LHCN-M2 (cell line): ENCODE measurements at regions not wholly inside any gene's neighbourhood (a gene's known extent, or its start where the extent isn't known, plus 50 kb on each side); places are given as distances from the start of the nearest gene placed in this dataset.
"Not testable (repeated sequence)": the region's sequence is repeated elsewhere in the genome, so short reads cannot be mapped to it uniquely, and the experiment has no call there.

Experiments used
- DNase-seq: peaks from one replicate; pipeline ENCODE4 v3.0.0-alpha.2; 2012; ENCODE audit warnings: low read depth

DNA sequence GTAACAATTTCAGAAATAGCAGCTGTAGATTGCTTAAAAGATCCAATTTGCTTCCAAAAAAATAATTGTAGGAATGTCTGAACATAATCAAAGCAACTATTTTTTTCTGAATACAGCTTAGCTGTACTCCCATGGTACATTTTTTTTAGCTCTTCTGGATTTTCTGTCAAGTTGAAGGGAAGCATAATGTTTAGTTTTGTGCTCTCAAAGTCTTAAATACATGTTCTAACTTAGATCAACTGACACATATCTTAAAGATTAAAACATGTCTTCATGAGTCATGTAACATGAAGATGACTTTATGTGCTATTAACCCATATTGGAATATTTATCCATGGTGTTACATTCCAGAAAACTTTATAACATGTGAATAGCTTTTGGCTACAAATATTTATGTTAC is 255.7 kb downstream of the BTG1 start:
- no peak for DNase-seq

DNA sequence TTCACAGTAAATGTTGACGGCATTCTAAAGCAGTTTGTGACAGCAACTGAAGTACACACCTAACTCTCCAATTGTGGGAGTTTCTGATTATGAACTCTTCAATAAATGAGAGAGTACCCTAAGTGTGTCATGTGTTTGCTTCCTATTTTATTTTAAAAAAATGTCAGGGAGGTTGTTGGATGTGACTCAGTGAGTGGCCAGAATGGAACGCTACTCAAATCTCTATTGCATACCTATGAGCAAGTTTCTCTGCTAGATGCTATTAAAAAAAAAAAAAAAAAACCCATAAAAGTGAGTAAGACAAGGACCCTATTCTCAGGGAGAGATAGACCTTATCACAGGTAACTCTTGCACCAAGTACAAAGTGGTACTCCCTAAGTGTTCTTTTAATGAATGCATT is 256.6 kb downstream of the BTG1 start:
- no peak for DNase-seq

DNA sequence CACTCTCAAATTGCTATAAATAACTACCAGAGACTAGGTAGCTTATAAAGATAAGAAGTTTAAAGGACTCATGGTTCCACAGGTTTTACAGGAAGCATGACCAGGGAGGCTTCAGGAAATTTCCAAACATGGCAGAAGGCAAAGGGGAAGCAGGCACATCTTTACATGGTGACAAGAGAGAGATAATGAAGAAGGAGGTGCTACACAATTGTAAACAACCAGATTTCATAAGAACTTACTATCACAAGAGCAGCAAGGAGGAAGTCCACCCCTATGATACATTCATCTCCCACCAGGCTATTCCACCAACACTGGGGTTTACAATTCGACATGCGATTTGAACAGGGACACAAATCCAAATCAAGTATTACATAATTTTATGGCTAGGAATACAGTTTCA is 257.7 kb downstream of the BTG1 start:
- no peak for DNase-seq

DNA sequence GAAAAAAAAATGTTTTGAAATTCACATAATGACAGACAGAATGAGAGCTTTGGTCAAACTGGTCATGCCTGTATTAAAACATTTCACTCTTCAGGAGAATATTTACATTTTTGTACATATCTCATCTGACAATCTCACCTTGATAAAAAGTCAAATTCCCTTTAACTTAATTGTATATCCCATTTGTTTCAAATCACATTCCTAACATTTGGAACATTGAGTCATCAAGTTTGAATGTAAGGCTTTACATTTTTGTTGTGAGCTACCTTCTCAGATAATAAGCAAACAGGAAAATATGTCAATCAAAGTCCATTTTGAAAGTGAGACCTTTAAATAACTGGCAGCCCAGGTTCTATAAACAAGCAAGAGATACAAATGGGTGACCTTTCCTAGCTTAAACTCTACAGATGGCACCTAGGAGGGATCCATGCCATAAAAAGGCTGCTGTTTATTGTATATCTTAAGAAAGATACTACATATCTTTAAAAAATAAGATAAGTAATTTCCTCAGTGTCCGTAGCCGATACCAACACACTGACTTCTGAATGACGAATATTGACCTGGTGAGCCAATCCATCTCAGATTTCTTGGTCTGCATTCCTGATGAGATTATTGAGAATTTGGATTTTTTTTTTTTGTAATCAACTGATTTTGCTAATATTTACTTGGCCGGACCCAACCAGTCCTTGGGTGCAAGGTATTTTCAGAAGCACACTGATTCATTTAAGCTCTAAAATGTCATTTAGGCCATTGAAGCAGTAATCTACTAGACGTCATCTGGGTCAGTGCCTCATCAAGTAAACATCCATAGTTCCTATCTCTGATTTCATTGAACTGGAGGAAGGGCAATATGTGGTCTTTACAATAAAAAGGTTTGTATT is 259.6 kb downstream of the BTG1 start:
- DNase-seq = no peak

DNA sequence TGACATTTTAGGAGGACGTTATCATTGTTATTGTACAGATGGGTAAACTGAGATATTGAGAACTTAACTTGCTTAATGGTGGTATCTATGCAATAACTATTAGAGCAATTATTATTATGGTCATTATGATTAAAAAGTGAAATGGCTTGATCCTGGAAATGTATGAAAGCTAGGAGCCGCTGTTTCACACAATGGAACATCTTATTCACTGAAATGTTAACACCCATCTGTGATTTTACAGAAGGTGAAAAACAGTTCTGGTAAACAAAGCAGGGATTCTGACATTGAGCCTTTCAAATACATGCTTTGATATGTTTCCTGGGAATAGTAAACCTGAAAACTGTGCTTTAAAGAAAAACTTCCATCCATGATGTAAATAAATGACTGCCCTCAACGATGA is 261.4 kb downstream of the BTG1 start:
- DNase-seq = no peak

DNA sequence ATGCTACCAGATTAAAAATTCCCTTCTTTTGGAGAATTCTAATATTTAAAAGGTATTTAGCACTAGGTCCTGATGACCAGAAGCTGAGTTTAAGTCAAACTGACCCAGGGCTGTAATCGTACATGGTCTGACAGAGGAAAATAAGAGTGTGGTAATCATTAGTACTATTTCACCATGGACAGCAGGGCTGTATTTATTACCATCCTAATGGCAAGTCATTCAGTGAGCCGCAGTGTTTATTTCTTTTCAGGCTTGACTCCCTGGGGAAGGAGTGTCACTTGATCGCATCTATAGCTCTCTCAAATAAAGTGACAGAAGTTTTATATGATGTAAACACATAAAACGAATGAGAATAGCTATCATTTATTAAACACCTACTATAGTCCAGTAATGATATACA is 261.8 kb downstream of the BTG1 start:
- DNase-seq = no peak

DNA sequence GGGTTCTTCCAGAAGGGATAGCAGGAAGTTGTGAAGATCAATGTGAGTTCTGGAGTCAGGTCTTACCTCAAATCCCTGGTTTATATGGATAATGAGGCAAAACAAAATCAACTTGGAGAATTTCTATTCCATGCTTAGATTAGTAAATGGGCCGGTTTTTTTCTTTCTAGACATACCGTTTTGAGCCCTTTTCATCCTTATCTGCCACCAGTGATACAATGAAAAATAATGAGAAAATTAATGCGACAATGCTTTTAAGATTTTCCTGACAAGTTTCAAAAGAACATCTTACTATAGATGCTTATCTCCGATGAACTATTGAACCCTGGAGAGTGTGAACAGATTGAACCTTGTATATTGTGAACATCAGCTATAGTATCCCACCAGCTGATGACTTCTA is 262.7 kb downstream of the BTG1 start:
- no peak for DNase-seq

DNA sequence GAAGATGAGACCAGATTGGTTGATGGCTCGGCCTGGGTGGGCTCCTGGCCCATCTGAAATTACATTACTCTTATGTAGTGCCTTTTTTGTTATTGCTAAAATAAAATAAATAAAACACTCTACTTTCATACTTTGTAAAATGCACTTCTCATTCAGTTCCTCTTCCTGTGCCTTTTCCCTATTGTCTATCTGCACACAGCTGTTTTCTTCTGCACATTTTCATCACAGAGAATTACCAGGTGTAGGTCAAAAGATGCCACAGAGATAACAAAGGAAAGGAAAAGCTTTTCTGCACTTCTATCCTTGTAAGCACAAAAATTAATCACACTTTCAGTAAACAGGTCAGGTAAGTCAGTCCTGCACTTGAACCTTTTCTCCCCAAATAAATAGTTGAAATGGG is 265.1 kb downstream of the BTG1 start:
- no peak for DNase-seq

DNA sequence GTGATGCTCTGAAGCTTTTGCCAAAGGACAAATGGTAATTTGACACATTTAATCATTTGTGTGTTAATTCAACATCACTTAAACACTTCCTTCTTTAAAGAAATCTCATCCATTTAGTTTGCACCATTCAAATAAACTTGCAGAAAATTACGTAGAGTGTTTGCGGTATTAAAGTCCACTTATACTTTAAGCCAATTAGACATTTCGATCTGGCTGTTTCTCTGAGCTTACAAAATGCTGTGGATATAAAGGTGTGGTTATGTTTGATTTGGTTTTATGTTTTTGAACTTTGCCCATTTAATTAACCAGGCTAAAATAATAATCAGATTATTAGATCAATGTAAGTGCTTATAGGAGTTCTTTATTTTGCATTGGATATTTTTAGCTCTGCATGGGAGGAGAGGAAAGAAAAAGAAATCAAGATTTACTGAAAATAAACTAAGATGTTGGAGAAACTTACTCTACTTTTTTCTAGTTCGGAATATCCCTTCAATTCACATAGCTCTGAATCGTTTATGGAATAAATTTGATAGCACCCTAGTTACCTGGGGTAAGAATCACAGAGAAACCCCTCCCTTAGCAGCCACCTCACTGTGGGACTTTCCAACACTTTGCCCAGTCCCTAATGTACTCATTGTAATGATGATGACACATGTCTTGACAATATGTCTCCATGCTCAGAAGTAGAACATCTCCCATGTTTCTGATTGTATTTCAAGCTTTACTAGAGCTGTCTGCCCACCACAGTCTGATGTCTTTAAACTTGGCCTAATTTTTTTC is 268.0 kb downstream of the BTG1 start:
- DNase-seq = no peak

DNA sequence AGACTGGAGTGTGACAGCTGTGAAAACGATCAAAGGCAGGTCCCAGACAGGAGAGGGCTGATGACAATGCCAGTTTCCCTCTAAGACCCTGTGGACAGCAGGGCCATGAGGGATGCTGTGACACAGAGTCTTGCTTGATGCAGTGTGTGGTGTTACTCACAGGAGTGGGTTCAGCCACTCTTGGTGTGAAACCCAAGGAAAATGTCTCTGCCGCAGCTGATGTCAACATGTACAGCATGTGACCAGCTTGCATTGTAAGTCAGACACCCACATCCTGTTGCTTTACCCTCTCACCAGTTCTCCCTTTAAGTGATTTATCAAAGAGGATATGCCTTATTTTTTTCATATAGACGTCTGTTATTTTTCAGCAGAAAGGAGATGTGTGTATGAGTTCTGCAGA is 268.6 kb downstream of the BTG1 start:
- peak; percentile 82 for DNase-seq

DNA sequence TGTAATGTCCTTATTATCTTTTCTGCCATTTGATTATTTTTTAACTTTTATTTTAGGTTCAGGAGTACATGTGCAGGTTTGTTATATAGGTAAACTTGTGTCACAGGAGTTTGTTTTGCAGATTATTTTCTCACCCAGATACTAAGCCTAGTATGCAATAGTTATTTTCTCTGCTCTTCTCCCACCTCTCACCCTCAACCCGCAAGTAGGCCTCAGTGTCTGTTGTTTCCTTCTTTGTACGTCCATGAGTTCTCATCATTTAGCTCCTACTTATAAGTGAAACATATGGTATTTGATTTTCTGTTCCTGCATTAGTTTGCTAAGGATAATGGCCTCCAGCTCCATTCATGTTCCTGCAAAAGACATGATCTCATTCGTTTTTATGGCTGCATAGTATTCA is 270.0 kb downstream of the BTG1 start:
- DNase-seq = not testable (repeated sequence)

DNA sequence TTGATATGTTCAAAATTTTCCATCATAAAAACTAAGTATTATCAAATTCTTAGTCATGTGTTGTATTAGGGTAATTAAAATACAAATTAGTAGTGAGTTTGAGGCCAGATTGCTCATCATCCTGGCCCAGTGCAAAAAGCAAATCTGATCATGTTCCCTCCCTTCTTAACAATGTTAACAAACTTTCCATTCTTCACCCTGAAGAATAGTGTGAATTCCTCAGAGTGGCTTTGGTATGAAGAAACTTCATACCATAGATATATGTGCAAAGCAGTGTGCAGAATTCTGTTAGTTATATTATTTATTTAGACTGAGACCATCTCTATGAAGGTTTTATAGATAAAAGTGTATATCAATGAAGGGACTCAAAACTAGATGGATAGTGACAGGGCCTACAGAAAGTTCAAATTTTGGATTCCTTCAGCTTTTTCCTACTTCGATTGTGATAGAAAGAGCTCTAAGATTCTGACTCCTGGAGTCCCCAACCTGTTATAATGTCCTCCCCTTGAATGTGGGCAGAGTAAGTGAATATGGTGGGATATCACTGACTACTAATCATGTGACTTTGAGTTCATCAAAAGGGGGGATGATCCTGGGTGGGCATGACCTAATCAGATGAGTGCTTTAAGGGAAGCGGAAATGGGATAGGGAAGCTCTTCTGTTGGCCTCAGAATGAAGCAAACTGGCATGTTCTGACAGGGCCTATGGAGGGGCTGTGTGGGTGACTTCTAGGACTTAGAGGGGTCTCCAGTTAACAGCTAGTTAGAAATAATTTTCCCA is 271.4 kb downstream of the BTG1 start:
- DNase-seq = no peak

DNA sequence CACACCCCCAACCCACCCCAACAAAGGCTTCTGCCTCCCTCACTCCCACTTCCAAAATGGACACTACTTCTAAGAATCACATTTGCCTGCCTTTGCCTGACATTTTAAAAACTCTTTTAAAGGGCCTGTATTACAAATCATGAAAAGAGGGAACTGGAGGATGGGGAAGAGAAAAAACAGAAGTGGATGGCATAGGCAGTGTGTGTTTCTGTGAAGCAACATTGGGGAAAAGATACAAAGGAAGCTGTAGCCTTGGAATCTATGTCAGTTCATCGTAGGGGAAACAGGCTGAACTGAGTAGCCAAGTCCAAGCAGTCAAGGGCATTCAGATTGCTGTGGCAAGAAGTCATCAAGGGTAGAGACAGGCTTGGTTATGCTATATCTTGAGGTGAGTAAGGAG is 273.9 kb downstream of the BTG1 start:
- DNase-seq = no peak

DNA sequence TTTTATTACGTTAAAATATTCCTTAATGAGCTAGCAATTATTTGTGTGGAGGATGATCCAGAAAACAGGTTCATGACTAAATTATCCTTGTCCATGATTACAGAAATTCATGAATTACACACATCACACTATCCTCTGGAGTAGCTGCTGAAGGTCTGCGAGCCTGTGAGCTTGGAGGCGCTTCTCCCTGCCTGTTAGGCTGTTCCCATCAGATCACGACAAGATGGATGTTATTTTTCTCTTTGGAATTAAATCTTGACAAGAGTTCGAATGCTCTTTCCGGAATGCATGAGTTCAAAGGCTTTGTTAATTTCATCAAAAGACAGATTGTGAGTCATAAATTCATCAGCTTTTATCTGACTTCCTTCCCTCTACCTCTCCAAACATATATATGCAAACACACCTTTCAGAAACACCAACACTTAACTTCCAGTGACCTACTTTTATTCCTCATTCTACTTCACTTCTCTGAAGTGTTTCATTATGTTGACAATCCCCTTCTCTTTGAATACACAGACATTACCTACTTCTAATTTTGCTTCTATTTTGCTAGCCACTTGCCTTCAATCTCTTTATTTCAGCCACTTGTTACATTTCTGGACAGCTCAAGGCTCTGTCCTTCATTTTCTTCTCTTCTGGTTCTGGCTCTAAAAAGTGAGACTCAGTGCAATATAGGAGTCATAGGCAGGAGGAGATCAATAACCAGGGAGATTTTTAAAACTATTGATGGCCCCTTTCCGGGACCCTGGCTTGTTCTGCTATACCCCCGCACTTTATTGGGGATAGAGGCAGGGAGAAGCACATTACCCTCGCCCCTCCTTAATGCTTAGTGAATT is 274.6 kb downstream of the BTG1 start:
- DNase-seq = no peak

DNA sequence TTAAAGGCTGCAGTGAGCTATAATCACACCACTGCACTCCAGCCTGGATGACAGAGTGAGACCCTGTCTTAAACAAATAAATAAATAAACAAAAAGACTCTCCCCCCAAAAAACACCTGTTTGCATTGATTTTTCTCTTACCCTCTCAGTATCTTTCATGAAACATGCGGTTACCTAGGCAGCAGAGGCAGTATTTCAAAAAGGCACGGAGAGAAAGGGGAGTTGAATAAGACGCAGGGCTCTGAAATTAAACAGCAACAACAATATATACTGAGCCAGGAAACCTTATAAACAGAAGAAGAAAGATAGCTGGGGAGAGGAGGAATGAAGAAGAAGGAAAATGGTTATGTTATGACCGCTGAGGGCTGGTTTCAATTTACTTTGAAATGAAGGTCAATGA is 277.6 kb downstream of the BTG1 start:
- no peak for DNase-seq

DNA sequence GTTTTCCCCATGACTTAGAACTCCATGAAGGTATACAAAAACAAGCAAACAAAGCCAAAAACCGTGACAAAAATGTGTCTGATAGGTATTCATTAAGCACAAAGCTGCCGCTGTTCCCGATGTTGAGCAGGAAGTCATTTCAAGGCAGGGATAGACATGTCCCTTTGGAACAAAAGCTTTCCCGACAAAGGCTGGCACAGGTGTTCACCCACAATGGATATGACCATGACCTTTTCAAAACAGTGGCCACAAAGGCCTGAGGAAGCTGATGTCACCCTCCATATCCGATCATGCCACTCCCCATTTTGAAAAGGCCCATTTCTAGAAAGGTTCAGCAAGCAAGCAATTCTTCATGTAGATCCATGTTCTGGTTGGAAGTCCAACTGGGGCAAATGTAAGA is 279.1 kb downstream of the BTG1 start:
- DNase-seq = no peak

DNA sequence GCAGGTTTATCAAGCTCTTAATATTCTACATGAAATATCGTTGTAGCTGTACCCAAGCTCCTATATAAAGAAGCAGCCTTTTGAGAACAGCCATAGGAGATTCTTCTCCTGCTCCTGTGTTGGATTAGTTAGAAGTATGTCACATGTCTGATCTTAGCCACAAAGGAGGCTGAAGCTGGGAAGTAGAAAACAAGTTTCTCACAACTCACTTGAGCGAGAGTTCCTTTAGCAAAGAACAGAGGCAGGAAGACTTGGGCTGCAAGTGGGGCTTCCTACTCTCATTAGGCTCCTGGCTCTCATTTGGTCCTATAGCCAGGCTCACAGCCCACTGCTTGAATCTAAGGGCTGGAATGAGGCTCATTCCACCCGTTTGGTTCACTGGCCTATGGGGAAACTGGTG is 281.9 kb downstream of the BTG1 start:
- no peak for DNase-seq

DNA sequence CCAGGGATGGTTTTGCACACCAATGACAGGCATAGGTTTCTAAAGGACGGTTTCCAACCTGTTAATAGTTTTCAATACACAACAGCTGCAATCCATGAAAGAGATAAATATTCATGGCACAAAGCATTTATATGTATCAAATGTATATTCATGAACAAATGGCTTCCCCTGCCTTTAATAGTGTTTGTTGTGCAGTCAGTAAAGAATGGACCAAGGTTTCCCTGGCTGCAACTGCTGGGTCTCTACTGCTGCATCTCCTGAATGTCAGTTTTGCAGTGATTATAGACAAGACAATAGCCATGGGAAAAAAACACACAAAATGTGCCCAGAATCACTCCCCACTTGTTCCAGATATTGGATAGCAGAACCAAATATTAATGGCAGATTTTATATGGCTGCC is 284.1 kb downstream of the BTG1 start:
- no peak for DNase-seq

DNA sequence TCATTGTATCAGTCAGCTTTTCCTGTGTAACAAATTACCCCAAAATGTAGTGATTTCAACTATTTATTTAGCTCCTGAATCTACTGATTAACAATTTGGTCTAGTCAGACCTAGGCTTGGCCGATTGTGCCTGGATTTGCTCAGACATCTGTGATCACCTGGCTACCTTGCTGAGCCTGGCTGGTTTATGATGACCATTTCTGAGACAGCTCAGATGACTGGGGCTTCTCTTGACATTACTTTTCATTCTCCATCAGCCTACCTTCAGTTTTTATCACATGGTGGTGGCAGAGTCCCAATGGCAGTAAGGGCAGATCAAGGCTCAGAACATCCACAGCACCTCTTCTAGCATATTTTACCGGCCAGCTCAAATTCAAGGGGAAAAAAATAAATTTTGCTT is 286.3 kb downstream of the BTG1 start:
- no peak for DNase-seq

DNA sequence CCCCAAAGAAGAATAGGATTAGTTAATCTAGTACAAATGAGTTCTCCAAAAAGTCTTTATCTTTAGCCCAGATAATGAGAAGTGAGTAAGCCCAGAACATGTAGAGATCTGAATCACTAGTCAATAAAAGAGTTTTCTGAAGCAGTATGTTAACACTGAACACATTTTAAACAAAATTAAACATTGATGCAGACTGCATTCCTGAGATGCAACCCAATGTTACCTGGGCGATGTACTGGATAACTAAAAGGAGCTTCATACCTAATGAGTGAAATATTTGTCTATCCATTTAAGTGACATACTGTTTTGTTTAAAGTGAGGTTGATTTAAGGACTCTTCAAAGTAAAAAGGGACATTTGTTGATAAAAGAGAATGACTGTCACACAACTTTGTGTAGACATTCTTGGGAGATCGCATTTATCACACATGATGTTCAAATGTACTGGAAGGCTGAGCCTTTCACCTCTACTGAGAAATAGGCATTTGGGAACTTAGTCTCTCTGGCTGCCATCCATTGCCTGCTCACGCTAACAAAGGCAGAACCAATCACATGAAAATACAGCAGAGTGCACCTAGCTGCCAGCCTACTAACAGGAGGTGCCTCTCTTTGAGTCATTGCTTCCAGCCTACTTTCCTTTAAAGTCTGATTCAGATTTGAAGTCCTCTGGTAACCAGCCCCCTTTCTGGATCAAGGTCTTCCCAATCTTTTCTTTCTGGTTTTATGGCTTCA is 287.7 kb downstream of the BTG1 start:
- no peak for DNase-seq

DNA sequence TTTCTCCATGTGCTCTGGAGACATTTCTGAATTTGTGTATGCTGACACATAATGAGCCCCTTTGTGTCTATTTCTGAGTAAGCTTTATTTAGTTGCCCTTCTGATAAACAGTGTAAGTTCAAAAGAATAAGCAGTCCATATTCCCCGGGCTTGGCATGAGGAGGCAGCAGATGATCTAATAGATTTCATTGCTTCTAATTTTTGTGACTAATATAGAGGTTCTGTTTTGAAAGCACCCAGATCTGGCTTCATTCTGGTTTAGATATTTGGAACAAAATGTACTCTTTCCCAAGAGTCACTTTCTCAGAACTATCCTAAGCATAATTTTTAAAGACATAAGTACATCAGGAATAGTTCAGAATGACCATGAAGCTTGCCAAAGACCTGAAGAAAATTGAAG is 290.9 kb downstream of the BTG1 start:
- DNase-seq = peak; percentile 82
